ENCODE measurements at regions not wholly inside any gene's neighbourhood (a gene's known extent, or its start where the extent isn't known, plus 50 kb on each side); places are given as distances from the start of the nearest gene placed in this dataset.
A peak's percentile ranks its signal among the peaks of the same experiment; 100 is the strongest.

- CTCF ChIA-PET: no interaction called here
- in situ Hi-C loops (cut with HindIII; ENCODE audit: low pct_unique_long_range_greater_than_20kb, low sequenced_read_pairs): no loop called here
Observed at GRCh38 chr2:111665011-111665410, 219.0 kb downstream of the ANAPC1 start.

GRCh38 chr2:111665551-111666116 lies 218.4 kb downstream of the ANAPC1 start:
- H3K27me3 ChIP-seq (ENCODE audit: control insufficient read depth, insufficient read depth, low read length): no peaks in the 10 kb centered on the region
- TF ChIP-seq POLR2AphosphoS5 (IDR thresholded peaks at IDR 0.05; ENCODE audit: low read depth, low read length): no peak
- no peak for TF ChIP-seq TCF7L2 (IDR thresholded peaks at IDR 0.05; ENCODE audit: low read depth, low read length)
- TF ChIP-seq CTCF (IDR thresholded peaks at IDR 0.05): no peak
- TF ChIP-seq REST (IDR thresholded peaks at IDR 0.05; ENCODE audit: insufficient read depth in 1 of 2, low read depth in 2 of 2, low read length in 1 of 2): no peak
- TF ChIP-seq SIN3A (IDR thresholded peaks at IDR 0.05; ENCODE audit: borderline replicate concordance, insufficient read depth, low read depth, low read length): no peak
- H3K9me3 ChIP-seq (ENCODE audit: control insufficient read depth, insufficient read depth, low read depth, low read length): no peaks in the 10 kb centered on the region
- BruUV-seq (replicated peaks): no TSS peak
- no peaks in the 10 kb centered on the region for H3K36me3 ChIP-seq (ENCODE audit: control insufficient read depth, insufficient read depth, low read length)
- DNase-seq (ENCODE audit: low read depth, low spot score): no peak
- no peak overlapping the region for H3K4me3 ChIP-seq (ENCODE audit: low read depth in 2 of 2, low read length in 2 of 2)
- no peak for ATAC-seq
- ChIA-PET CTCF (no interaction called here), POLR2A (no interaction called here)
- in situ Hi-C loops (cut with HindIII; ENCODE audit: low pct_unique_long_range_greater_than_20kb, low sequenced_read_pairs): no loop called here
- peaks cover 11% of the 10 kb centered on the region; the same call in 1 of the 2 replicates for H3K4me1 ChIP-seq (ENCODE audit: control insufficient read depth, insufficient read depth, low read length)
- H3K27ac ChIP-seq (ENCODE audit: low read length): peak overlapping the region; percentile 24; the same call in 1 of the 2 replicates
- intact Hi-C loops (cut with micrococcal nuclease; ENCODE audit: unreplicated experiment): no loop called here

More at GRCh38 chr2:111665011-111665410, 219.0 kb downstream of the ANAPC1 start:
- Histone ChIP-seq H3K4me1 (ENCODE audit: control insufficient read depth, insufficient read depth, low read length) (peaks cover 15% of the 10 kb centered on the region), H3K4me3 (ENCODE audit: low read depth in 2 of 2, low read length in 2 of 2) (no peak overlapping the region), H3K9me3 (ENCODE audit: control insufficient read depth, insufficient read depth, low read depth, low read length) (no peaks in the 10 kb centered on the region), H3K36me3 (ENCODE audit: control insufficient read depth, insufficient read depth, low read length) (no peaks in the 10 kb centered on the region), H3K27ac (ENCODE audit: low read length) (no peak overlapping the region; the same call in 1 of the 2 replicates), H3K27me3 (ENCODE audit: control insufficient read depth, insufficient read depth, low read length) (no peaks in the 10 kb centered on the region)
- no peak for DNase-seq (ENCODE audit: low read depth, low spot score)
- TF ChIP-seq CTCF (IDR thresholded peaks at IDR 0.05): no peak
- no peak for TF ChIP-seq SIN3A (IDR thresholded peaks at IDR 0.05; ENCODE audit: borderline replicate concordance, insufficient read depth, low read depth, low read length)
- TF ChIP-seq TCF7L2 (IDR thresholded peaks at IDR 0.05; ENCODE audit: low read depth, low read length): no peak
- TF ChIP-seq POLR2AphosphoS5 (IDR thresholded peaks at IDR 0.05; ENCODE audit: low read depth, low read length): no peak
- no peak for TF ChIP-seq REST (IDR thresholded peaks at IDR 0.05; ENCODE audit: insufficient read depth in 1 of 2, low read depth in 2 of 2, low read length in 1 of 2)
- POLR2A ChIA-PET: interaction anchor here (0.6 kb wide), 1 partner anchor 196 kb away, joined by 4 read pairs; no protein-coding TSS in a partner anchor
- intact Hi-C loops (cut with micrococcal nuclease; ENCODE audit: unreplicated experiment): no loop called here
- BruUV-seq (replicated peaks): no TSS peak
- ATAC-seq: no peak
